ENCODE measurements at regions not wholly inside any gene's neighbourhood (a gene's known extent, or its start where the extent isn't known, plus 50 kb on each side); places are given as distances from the start of the nearest gene placed in this dataset.
A peak's percentile ranks its signal among the peaks of the same experiment; 100 is the strongest.

DNA sequence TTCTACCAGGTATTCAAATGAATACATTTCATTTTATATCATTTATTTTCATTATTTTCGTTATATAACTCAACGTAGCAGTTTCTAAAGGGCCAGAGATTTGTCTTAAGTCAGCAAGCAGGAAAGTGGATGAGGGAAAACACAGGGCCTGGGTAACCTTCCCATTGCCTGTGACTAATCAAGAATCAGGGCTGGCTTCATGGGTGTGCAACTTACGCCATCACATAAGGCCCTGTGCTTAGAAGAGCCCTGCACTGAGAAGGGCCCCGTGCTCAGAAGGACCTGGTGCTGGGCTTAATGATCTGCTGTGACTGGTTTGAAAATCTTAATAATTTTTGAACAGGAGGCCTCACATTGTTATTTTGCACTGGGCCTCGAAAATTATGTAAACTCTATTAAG lies 65.4 kb upstream of the FAM9C start:
- ChIA-PET POLR2A (no interaction called here), CTCF (no interaction called here)
- DNase-seq (no peak), ATAC-seq (no peak)
- Mint-ChIP-seq H3K36me3 (ENCODE audit: low read depth) (no peaks in the 10 kb centered on the region), H3K4me3 (no peak overlapping the region), H3K27ac (no peak overlapping the region), H3K27me3 (ENCODE audit: low read depth) (no peaks in the 10 kb centered on the region), H3K4me1 (ENCODE audit: low read depth) (no peaks in the 10 kb centered on the region), H3K9me3 (ENCODE audit: insufficient read depth) (no peaks in the 10 kb centered on the region)

DNA sequence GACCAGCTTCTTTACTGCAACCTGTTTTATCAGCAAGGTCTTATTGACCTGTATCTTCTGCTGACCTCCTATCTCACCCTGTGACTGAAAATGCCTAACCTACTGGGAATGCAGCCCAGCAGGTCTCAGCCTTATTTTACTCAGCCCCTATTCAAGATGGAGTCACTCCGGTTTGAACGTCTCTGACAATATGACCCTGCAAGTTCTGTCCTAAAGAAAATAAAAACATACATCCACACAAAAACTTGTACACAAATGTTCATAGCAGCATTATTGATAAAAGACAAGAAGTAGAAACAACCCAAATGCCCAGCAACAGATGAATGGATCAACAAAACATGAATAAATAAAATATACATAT lies 59.5 kb upstream of the FAM9C start:
- no peak overlapping the region for H3K4me3 Mint-ChIP-seq
- H3K36me3 Mint-ChIP-seq (ENCODE audit: low read depth) = peaks cover 8% of the 10 kb centered on the region
- ChIA-PET POLR2A (no interaction called here), CTCF (no interaction called here)
- peaks cover 42% of the 10 kb centered on the region for H3K4me1 Mint-ChIP-seq (ENCODE audit: low read depth)
- H3K9me3 Mint-ChIP-seq (ENCODE audit: insufficient read depth) = no peaks in the 10 kb centered on the region
- H3K27me3 Mint-ChIP-seq (ENCODE audit: low read depth) = no peaks in the 10 kb centered on the region
- DNase-seq (no peak), ATAC-seq (no peak)
- H3K27ac Mint-ChIP-seq = no peak overlapping the region

DNA sequence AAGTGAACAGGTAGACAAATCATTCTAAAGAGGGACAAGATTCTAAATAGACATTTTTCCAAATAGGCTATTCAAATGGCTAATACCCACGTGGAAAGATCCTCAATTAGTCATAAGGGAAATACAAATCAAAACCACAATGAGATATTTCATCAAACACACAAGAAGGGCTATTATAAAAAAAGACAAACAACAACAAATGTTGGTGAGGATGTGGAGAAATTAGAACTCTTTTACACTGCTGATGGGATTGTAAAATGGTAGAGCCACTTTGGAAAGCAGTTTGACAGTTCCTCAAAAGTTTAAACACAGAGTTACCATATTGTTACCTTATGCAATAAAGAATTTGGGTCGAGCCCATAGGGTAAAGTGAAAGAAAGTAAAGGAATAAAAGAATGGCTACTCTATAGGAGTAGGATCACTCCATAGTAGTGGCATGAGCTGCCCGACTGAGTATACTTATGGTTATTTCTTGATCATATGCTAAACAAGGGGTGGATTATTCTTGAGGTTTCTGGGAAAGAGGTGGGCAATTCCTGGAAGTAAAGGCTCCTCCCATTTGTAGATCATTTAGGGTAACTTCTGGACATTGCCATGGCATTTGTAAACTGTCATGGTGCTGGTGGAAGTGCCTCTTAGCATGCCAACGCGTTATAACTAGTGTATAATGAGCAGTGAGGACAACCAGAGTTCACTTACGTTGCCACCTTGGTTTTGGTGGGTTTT lies 58.9 kb upstream of the FAM9C start:
- ATAC-seq (no peak), DNase-seq (no peak)
- H3K4me3 Mint-ChIP-seq = no peak overlapping the region
- H3K9me3 Mint-ChIP-seq (ENCODE audit: insufficient read depth) = no peaks in the 10 kb centered on the region
- CTCF ChIA-PET = no interaction called here
- H3K27ac Mint-ChIP-seq = no peak overlapping the region
- H3K4me1 Mint-ChIP-seq (ENCODE audit: low read depth) = peaks cover 47% of the 10 kb centered on the region
- H3K27me3 Mint-ChIP-seq (ENCODE audit: low read depth) = no peaks in the 10 kb centered on the region
- POLR2A ChIA-PET = no interaction called here
- H3K36me3 Mint-ChIP-seq (ENCODE audit: low read depth) = peaks cover 11% of the 10 kb centered on the region

DNA sequence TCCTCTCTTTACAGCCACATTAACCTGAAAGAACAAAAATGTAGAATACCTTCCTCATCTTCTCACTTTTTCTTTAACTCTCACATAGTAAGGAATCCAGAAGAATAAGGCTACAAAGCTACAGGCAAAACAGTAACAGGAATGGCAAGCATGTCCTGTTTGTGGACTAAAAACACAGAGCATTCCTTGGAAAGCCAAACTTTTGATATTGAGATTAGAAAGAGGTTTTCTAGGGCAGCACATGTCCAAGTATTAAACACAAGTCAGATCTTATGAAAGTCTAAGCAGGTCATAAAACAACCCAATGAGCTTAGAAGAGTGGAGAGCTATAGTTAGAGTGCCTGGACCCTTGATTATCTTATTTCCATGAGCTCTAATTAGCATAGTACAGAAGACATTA lies 58.2 kb upstream of the FAM9C start:
- Mint-ChIP-seq H3K27me3 (ENCODE audit: low read depth) (no peaks in the 10 kb centered on the region), H3K9me3 (ENCODE audit: insufficient read depth) (no peaks in the 10 kb centered on the region), H3K36me3 (ENCODE audit: low read depth) (peaks cover 15% of the 10 kb centered on the region), H3K27ac (no peak overlapping the region), H3K4me3 (no peak overlapping the region), H3K4me1 (ENCODE audit: low read depth) (peaks cover 53% of the 10 kb centered on the region)
- no peak for ATAC-seq
- no peak for DNase-seq
- CTCF ChIA-PET = no interaction called here
- POLR2A ChIA-PET = no interaction called here

GRCh38 chrX:13101441-13102139 lies 57.2 kb upstream of the FAM9C start:
- peaks cover 20% of the 10 kb centered on the region for H3K36me3 Mint-ChIP-seq (ENCODE audit: low read depth)
- H3K27me3 Mint-ChIP-seq (ENCODE audit: low read depth) = no peaks in the 10 kb centered on the region
- peak; percentile 51 for DNase-seq

GRCh38 chrX:13099121-13099520 lies 54.7 kb upstream of the FAM9C start:
- Mint-ChIP-seq H3K27ac (no peak overlapping the region), H3K4me3 (no peak overlapping the region), H3K4me1 (ENCODE audit: low read depth) (peaks cover 80% of the 10 kb centered on the region), H3K36me3 (ENCODE audit: low read depth) (peaks cover 22% of the 10 kb centered on the region), H3K27me3 (ENCODE audit: low read depth) (no peaks in the 10 kb centered on the region), H3K9me3 (ENCODE audit: insufficient read depth) (no peaks in the 10 kb centered on the region)
- ChIA-PET POLR2A (interaction anchor here (1.6 kb wide), 1 partner anchor 8 kb away, joined by 4 read pairs; no protein-coding TSS in a partner anchor), CTCF (no interaction called here)
- DNase-seq (no peak), ATAC-seq (no peak)

More at GRCh38 chrX:13101441-13102139, 57.2 kb upstream of the FAM9C start:
- Mint-ChIP-seq H3K4me1 (ENCODE audit: low read depth) (peaks cover 60% of the 10 kb centered on the region), H3K9me3 (ENCODE audit: insufficient read depth) (no peaks in the 10 kb centered on the region), H3K27ac (peak overlapping the region; percentile 61), H3K4me3 (no peak overlapping the region)
- ATAC-seq = peak; percentile 91
- ChIA-PET CTCF (interaction anchor here (0.6 to 1.1 kb wide), 3 partner anchors 9 to 386 kb away, joined by 3 to 4 read pairs (median 3); no protein-coding TSS in a partner anchor), POLR2A (no interaction called here)

DNA sequence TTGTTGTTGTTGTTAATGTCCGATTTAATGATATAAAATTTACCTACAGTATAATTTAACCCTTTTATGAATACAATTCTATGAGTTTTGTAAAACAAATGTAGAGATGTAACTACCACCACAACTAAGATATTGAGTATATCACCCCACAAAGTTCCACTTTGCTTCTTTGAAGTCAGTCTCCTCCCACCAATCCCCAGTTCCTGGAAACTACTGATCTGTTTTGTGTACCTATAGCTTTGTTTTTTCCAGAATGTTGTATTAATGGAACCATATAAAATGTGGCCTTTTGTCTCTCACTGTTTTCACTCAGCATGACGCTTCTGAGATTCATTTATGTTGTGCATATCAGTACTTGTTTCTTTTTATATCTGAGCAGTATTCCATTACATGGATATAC lies 52.3 kb upstream of the FAM9C start:
- no peak overlapping the region for H3K27ac Mint-ChIP-seq
- DNase-seq (no peak), ATAC-seq (no peak)
- H3K4me3 Mint-ChIP-seq = no peak overlapping the region
- CTCF ChIA-PET = no interaction called here
- no peaks in the 10 kb centered on the region for H3K27me3 Mint-ChIP-seq (ENCODE audit: low read depth)
- POLR2A ChIA-PET = interaction anchor here (0.6 to 2.2 kb wide), 2 partner anchors 115 to 118 kb away, joined by 3 to 4 read pairs; no protein-coding TSS in a partner anchor
- peaks cover 22% of the 10 kb centered on the region for H3K36me3 Mint-ChIP-seq (ENCODE audit: low read depth)
- peaks cover 87% of the 10 kb centered on the region for H3K4me1 Mint-ChIP-seq (ENCODE audit: low read depth)
- no peaks in the 10 kb centered on the region for H3K9me3 Mint-ChIP-seq (ENCODE audit: insufficient read depth)

- no peaks in the 10 kb centered on the region for H3K9me3 Mint-ChIP-seq (ENCODE audit: insufficient read depth)
- no peak for DNase-seq
- H3K4me1 Mint-ChIP-seq (ENCODE audit: low read depth) = peaks cover 88% of the 10 kb centered on the region
- peaks cover 17% of the 10 kb centered on the region for H3K36me3 Mint-ChIP-seq (ENCODE audit: low read depth)
- ChIA-PET CTCF (interaction anchor here (0.8 to 6.2 kb wide), 4 partner anchors 147 to 935 kb away, joined by 3 to 173 read pairs (median 8); partner anchors contain the start of gene GEMIN8), POLR2A (interaction anchor here (2.2 kb wide), 1 partner anchor 117 kb away, joined by 4 read pairs; no protein-coding TSS in a partner anchor)
- H3K27me3 Mint-ChIP-seq (ENCODE audit: low read depth) = no peaks in the 10 kb centered on the region
- ATAC-seq = no peak
- H3K27ac Mint-ChIP-seq = peak overlapping the region; percentile 57
- no peak overlapping the region for H3K4me3 Mint-ChIP-seq
Observed at GRCh38 chrX:13094828-13095341, 50.5 kb upstream of the FAM9C start.

GRCh38 chrX:13094374-13094773 lies 50.0 kb upstream of the FAM9C start:
- POLR2A ChIA-PET = interaction anchor here (13.9 kb wide), 1 partner anchor 119 kb away, joined by 779 read pairs; the partner anchor contains the start of gene TMSB4X
- Mint-ChIP-seq H3K4me1 (ENCODE audit: low read depth) (peaks cover 89% of the 10 kb centered on the region), H3K27me3 (ENCODE audit: low read depth) (no peaks in the 10 kb centered on the region), H3K9me3 (ENCODE audit: insufficient read depth) (no peaks in the 10 kb centered on the region), H3K27ac (no peak overlapping the region), H3K4me3 (peak overlapping the region; percentile 28), H3K36me3 (ENCODE audit: low read depth) (peaks cover 17% of the 10 kb centered on the region)
- ATAC-seq = no peak
- DNase-seq = no peak
- CTCF ChIA-PET = interaction anchor here (0.9 to 6.2 kb wide), 5 partner anchors 94 to 394 kb away, joined by 3 to 173 read pairs (median 40); no protein-coding TSS in a partner anchor
